Osteoblast (primary cell): ENCODE measurements at regions not wholly inside any gene's neighbourhood (a gene's known extent, or its start where the extent isn't known, plus 50 kb on each side); places are given as distances from the start of the nearest gene placed in this dataset.
A peak's percentile ranks its signal among the peaks of the same experiment; 100 is the strongest.

Experiments
- DNase-seq: peaks from one replicate; pipeline ENCODE4 v3.0.0; 2011; ENCODE audit warnings: low spot score, mixed read lengths; ENCODE audit not compliant: insufficient read length; ENCODE audit errors: missing footprints
- H2AFZ ChIP-seq: 2 replicates; pipeline ENCODE4 v1.6.0; 2011; ENCODE audit warnings: mild to moderate bottlenecking, low read length
- H3K27ac ChIP-seq: 2 replicates; pipeline ENCODE4 v1.5.1; 2011; ENCODE audit warnings: mild to moderate bottlenecking, low read depth, low read length, moderate library complexity
- H3K27me3 ChIP-seq: 2 replicates; pipeline ENCODE4 v1.6.0; 2012; ENCODE audit warnings: mild to moderate bottlenecking, control low read depth, inconsistent platforms, low read length, moderate library complexity; ENCODE audit not compliant: insufficient read depth
- H3K36me3 ChIP-seq: 2 replicates; pipeline ENCODE4 v1.5.1; 2011; ENCODE audit warnings: mild to moderate bottlenecking, low read length, control low read depth, moderate library complexity; ENCODE audit not compliant: insufficient read depth
- H3K4me1 ChIP-seq: 2 replicates; pipeline ENCODE4 v1.5.1; 2011; ENCODE audit warnings: mild to moderate bottlenecking, low read length, control low read depth, moderate library complexity; ENCODE audit not compliant: insufficient read depth
- H3K4me2 ChIP-seq: 2 replicates; pipeline ENCODE4 v1.6.0; 2011; ENCODE audit warnings: mild to moderate bottlenecking, low read length; ENCODE audit not compliant: insufficient read depth
- H3K4me3 ChIP-seq: fragments of 200-600 bp; sonication (generic); 3 replicates; pipeline ENCODE4 v1.5.1; 2012; ENCODE audit warnings: mild to moderate bottlenecking, low read length, inconsistent platforms; ENCODE audit not compliant: insufficient read depth
- H3K79me2 ChIP-seq: 2 replicates; pipeline ENCODE4 v1.6.0; 2012; ENCODE audit warnings: mild to moderate bottlenecking, low read length, control low read depth, inconsistent platforms; ENCODE audit not compliant: insufficient read depth
- H3K9me3 ChIP-seq: 2 replicates; pipeline ENCODE4 v1.5.1; 2011; ENCODE audit warnings: low read depth, low read length, control low read depth
- H4K20me1 ChIP-seq: 2 replicates; pipeline ENCODE4 v1.6.0; 2012; ENCODE audit warnings: mild to moderate bottlenecking, low read length, control low read depth; ENCODE audit not compliant: insufficient read depth
- CTCF ChIP-seq: IDR thresholded peaks from 2 replicates; pipeline ENCODE4 v1.5.1; 2011; ENCODE audit warnings: mild to moderate bottlenecking, low read depth, low read length, moderate library complexity; ENCODE audit errors: extremely low read depth

- no peak overlapping the region for H3K4me2 ChIP-seq
- H3K9me3 ChIP-seq: no peaks in the 10 kb centered on the region
- peak overlapping the region; percentile 34 for H3K27ac ChIP-seq
- no peak overlapping the region for H2AFZ ChIP-seq
- H3K79me2 ChIP-seq: no peaks in the 10 kb centered on the region
- DNase-seq: no peak
- no peaks in the 10 kb centered on the region for H4K20me1 ChIP-seq
- no peak overlapping the region for H3K4me3 ChIP-seq
- no peaks in the 10 kb centered on the region for H3K27me3 ChIP-seq
- peaks cover 14% of the 10 kb centered on the region for H3K4me1 ChIP-seq
- TF ChIP-seq CTCF: no peak
- no peaks in the 10 kb centered on the region for H3K36me3 ChIP-seq
Measured at GRCh38 chr9:72462340-72462739, 59.1 kb upstream of the TMC1 start.

GRCh38 chr9:72460342-72461312 lies 60.8 kb upstream of the TMC1 start:
- no peaks in the 10 kb centered on the region for H4K20me1 ChIP-seq
- DNase-seq: no peak
- no peak for TF ChIP-seq CTCF

GRCh38 chr9:72459308-72459707 lies 62.1 kb upstream of the TMC1 start:
- Histone ChIP-seq H2AFZ (no peak overlapping the region), H3K36me3 (no peaks in the 10 kb centered on the region), H4K20me1 (no peaks in the 10 kb centered on the region), H3K9me3 (no peaks in the 10 kb centered on the region), H3K79me2 (no peaks in the 10 kb centered on the region), H3K27me3 (no peaks in the 10 kb centered on the region), H3K4me1 (peaks cover 14% of the 10 kb centered on the region), H3K27ac (no peak overlapping the region), H3K4me3 (no peak overlapping the region), H3K4me2 (no peak overlapping the region)
- DNase-seq: no peak
- no peak for TF ChIP-seq CTCF

More at GRCh38 chr9:72460342-72461312, 60.8 kb upstream of the TMC1 start:
- no peaks in the 10 kb centered on the region for H3K27me3 ChIP-seq
- no peak overlapping the region for H3K4me2 ChIP-seq
- no peak overlapping the region for H3K4me3 ChIP-seq
- no peaks in the 10 kb centered on the region for H3K36me3 ChIP-seq
- H3K9me3 ChIP-seq: no peaks in the 10 kb centered on the region
- no peaks in the 10 kb centered on the region for H3K79me2 ChIP-seq
- peaks cover 14% of the 10 kb centered on the region for H3K4me1 ChIP-seq
- H3K27ac ChIP-seq: no peak overlapping the region
- no peak overlapping the region for H2AFZ ChIP-seq

GRCh38 chr9:72458153-72458552 lies 63.3 kb upstream of the TMC1 start:
- no peak for DNase-seq
- Histone ChIP-seq H4K20me1 (no peaks in the 10 kb centered on the region), H3K4me2 (no peak overlapping the region), H3K27ac (no peak overlapping the region), H3K9me3 (no peaks in the 10 kb centered on the region), H3K27me3 (no peaks in the 10 kb centered on the region), H3K4me1 (peaks cover 14% of the 10 kb centered on the region), H3K36me3 (no peaks in the 10 kb centered on the region), H2AFZ (no peak overlapping the region), H3K79me2 (no peaks in the 10 kb centered on the region), H3K4me3 (no peak overlapping the region)
- TF ChIP-seq CTCF: no peak
